NCI-H774 (cell line): ENCODE measurements at regions not wholly inside any gene's neighbourhood (a gene's known extent, or its start where the extent isn't known, plus 50 kb on each side); places are given as distances from the start of the nearest gene placed in this dataset.
A peak's percentile ranks its signal among the peaks of the same experiment; 100 is the strongest.
"Not testable (repeated sequence)": the region's sequence is repeated elsewhere in the genome, so short reads cannot be mapped to it uniquely, and the experiment has no call there.

Experiments used
- DNase-seq: peaks from one replicate; lab custom pipeline; 2025; lab: John Stamatoyannopoulos, UW

DNA sequence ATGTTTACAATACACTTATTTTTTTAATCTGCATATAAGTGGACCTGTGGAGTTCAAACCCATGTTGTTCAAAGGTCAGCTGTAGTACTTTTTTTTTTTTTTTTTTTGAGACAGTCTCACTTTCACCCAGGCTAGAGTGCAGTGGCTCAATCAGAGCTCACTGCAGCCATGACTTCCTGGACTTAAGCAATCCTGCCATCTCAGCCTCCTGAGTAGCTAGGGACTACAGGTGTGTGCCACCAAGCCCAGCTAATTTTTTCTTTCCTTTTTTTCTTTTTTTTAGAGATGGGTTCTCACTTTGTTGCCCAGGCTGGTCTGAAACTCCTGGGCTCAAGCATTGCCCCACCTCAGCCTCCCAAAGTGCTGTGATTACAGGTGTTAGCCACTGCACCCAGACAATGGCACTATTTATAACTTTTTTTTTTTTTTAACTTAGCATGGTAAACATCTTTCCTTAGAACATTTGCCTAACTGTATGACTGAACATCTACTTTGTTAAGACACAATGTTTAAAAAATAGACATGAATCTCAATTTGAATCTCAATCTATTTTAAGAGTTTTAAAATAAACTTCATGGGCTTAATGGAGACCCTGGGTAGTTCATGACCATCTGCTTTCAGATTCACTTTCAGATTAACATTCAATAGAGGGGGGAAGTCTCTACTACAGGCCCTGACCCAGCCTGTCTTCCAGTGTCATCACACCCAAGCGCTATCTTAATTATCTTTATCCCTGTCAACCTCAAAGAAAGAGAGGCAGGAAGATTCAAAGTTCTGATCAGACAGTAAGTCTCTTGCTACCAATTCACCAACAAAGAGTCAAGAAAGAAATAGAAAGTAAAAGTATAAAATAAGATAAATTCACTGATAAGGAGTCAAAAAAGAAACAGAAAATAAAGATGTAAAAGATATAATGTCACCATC, 97.7 kb upstream of the DOCK9 start:
- DNase-seq, result no peak

DNA sequence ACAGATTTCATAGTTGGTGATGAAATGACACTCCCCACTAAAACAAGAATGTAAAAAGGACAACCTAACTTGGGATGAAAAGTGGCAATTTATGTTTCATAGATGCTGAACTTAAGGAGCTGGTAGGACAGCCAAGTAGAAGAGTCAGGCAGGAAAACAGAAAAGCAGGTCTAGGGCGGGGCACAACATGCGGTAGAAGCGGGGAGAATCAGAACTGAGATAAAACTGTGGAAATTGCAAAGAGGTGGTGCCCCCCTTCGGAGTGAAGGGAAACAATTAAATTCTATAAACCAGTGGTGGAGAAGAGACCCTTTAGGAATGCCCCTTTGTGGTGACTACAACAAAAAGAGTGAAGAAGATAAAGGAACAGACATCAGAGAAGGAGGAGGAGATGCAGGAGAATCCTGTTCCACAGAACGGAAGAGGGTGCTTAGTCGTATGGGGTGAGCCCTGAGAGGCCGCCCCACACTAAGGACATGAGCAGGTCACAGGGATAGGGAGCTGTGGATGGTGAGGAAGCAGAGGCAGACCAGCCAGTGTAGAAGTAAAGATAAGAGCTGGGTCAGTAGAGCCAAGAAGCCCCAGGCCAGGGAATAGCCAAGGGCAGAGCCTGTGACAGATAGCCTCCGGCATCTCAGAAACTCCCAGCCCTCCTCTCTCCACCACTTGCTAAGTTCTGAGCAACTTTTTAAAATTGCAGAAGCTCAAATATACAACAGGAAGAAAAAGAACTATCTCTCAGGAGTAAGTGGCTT, 100.3 kb upstream of the DOCK9 start:
- no peak for DNase-seq

DNA sequence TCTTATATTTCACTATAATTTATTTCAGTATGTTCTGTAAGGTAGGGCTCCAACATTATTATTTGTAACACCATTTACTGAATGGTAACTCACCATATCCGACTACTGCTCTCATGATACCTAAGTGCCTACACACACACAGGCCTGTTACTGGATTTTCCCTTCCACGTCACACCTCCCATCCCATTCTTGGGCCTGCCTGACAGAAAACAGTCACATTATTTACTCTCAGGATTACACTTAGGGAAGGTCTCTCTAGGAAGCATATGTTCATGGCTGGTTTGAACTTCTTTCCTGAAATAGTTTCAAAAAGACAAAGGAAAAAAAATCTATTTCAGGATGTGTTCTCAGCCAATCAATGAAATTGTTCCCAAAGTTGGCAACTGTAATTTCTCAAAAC, 102.3 kb upstream of the DOCK9 start:
- no peak for DNase-seq

DNA sequence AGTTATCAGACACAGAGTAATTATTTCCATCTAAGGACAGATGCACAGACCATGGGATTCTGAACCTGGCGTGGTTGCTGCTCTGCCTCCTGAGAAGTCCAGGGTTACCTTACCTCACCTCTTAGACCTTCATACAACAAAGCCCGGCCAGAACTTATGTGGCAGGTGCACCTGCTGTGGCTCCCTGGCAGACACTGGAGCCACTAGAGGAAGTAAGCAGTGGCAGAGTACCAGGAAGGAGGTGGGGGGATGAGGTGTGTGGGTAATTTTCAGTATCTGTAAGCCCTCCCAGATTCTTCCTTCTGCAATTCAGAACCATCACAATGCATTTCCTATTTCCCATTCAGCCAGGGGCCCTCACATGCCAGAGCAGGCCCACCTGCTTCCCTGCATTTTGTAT, 106.1 kb upstream of the DOCK9 start:
- DNase-seq, result no peak

DNA sequence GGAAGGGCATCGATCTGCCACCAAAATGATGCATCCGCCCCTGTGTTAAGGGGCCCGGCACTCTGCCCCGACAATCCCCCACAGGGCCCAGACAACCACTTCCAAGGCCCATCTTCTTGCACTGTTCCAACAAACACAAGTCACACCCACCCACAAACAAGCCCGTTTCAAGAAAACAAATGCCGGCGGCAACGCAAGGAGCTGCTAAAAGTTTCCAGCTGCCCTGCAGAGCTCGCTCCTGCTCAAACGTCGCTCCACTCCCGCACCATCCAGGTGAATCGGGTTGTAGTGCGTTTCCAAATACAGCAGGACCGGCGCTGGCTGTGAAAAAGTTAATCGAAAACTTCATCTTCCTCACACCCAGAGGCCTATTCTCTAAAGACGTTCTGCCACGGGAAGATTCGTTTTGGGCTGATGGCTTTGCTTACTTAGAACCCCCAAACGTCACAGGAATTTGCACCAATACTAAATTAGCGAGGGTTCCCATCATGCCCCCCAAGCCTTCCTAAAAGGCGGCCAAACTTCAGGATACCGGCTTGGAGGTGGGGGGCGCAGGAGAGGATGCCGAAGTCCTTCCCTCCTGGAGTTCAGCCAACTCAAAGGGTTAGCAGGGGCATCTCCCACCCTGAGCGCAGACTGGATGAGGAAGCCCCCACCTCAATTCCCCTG, 107.4 kb upstream of the DOCK9 start:
- DNase-seq, result no peak

DNA sequence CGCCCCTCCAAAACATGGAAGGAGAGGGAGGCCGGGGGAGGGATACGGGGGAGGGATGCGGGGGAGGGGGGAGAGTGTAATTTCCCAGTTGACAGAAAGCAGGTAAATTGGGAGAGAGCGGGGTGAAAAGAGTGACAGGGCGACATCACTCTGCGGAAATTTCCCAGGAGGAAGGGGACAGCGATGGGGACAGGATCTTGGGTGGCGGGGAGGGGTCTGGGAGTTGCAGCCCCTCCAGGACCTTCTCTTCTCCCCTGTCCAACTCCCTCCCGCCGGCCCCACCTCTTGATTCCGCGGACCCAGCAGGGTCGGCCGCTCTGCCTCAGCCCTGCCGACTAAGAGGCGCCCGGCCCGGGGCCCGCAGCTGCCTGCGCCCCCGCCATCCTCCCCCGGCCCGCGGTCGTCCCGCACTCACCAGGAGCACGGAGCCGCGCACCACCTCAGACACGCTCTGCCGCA, 108.0 kb upstream of the DOCK9 start:
- no peak for DNase-seq

DNA sequence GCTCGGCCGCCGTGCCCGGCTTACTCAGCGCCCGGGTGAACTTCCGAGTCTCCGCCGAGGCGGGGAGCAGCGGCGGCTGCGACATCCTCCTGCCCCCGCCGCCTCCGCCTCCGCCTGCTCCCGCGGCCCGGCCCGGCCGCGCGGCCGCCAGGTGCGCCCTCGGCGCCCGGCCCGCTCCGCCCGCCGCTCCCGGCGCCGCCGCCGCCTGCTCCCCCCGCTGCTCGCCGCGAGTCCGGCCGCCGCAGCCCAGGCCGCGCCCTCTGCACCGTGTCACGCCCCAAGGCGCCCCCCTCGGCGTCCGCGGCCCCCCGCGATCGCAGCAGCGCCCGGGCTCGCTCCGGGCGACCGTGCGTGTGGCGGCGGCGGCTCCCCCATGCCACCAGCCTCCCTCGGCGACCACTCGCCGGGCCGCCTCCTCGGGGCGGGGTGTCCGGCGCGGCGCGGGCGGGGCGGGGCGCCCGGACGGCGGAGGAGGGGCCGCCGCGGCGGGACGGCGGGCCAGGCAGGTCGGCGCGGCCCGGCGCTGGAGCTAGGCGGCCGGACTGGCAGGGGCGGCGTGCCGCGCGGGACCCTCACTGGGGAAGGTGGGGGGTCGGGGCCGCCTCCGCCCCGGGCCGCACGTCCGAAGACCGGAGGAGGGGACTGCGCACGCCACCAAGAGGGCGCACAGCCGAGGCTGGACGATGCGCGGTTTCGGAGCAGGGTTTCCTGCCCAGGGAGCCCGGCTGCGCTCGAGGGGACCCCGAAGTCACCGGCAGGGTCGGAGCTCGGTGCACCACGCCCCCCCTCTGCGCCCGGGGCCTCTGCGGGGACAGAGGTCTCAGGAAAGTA, 108.6 kb upstream of the DOCK9 start:
- peak; percentile 34 for DNase-seq

DNA sequence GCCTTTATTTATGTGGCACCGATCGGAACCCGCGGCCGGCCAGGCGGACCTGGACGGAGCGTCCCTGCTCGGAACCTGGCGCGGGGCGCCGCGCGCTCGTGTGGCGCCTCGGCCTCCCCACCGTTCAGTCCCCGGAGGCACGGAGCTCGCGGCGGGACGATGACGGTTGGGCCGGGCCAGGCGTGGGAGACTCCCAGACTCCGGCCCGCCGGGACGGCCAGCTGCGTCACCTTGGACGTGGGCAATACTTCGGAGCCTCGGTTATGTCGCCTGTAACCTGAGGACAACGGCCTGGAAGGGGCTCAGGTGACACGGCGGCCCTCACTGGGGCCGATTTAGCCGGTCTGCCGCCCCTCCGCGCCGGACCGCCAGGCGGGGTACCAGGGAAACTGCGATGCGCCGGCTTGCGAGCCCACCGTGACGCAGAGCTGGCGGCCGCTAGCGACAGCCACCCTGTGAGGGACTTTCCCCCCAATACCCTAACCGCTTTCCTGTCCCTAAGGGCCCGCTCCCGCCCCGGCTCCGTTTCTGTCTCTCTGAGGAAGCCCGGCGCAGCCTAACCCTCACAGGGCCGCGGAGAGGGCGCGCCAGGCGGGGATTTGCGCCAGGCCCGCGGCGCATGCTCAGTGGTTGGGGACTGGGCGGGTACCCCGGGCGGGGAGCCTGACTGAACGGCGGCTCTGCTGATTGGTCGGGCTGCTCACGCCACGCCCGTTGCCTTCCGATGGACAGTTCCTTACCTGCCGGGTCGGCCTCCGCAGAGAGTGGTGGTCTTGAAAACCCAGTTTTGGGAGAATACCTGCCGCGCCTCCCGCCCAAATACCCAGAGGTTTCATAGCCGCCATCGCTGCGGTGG, 109.5 kb upstream of the DOCK9 start:
- peak; percentile 90 for DNase-seq

DNA sequence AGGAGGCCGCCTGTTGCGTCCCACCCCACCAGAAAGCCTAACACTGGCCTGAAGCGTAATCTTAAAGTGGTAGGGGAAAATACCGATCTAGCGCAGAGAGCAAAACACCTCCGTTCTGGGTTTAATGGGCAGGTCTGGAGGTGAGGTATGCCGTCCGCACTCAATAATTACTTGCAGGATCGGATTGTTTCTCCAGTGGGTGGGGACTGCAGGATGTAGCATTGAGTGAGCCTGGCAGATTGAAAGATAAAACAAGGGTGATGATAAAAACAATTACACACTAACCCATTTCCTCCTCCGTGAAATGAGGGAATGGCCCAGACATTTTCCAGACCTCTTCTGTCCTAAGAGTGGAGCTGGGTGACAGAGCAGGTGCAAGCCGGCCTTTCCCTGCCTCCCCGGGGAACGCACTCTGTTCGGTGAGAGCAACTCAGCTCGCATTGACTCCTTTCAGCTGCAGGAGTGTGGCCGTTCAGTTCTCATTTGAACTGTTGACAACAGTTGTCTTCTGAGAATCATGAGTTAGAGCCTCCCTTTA, 110.2 kb upstream of the DOCK9 start:
- no peak for DNase-seq

DNA sequence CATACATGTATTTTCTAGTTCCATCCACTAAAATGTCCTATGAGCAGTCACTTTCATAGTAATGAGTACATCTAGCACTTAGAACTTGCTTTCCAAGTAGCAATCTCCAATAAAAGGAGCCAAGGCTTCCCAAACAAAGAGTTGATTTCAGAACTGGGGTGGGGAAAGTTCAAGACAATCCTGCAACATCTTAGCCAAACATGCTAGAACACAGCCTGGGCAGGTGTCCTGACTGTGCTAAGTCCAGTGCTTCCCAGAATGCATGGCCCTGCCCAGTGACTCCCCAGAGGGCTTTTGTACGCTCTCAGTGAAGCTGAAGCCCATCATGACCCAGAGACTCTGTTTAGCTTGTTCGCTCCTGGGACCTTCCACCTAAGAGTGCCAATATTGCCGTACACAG, 106.7 kb upstream of the UBAC2 start:
- no peak for DNase-seq

DNA sequence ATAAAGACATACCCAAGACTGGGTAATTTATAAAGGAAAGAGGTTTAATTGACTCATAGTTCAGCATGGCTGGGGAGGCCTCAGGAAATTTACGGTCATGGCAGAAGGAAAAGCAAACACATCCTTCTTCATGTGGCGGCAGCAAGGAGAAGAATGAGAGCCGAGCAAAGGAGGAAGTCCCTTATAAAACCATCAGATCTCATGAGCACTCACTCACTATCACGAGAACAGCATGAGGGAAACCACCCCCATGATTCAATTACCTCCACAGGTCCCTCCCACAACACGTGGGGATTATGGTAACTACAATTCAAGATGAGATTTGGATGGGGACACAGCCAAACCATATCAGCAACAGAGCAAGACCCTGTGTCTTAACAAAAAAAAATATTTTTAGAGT, 98.8 kb upstream of the UBAC2 start:
- DNase-seq, result not testable (repeated sequence)

DNA sequence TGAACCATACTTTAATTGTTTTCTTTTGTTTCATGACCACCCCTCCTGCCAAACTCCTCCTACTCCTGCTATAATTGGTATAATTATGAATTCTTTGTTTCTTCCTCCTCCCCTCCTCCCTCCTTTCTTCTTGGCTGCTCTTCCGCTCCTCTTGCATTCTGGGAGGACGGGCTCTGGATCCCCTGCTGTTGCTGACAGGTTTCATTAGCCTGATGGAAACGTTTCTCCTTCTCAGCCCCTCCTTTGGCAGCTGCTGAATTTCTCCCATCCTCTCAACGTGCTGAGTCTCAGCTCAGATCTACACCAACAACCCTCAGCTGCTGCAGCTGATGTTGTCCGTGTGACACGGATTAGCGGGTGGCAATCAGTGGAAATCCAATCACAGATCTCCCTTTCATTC, 97.1 kb upstream of the UBAC2 start:
- no peak for DNase-seq

DNA sequence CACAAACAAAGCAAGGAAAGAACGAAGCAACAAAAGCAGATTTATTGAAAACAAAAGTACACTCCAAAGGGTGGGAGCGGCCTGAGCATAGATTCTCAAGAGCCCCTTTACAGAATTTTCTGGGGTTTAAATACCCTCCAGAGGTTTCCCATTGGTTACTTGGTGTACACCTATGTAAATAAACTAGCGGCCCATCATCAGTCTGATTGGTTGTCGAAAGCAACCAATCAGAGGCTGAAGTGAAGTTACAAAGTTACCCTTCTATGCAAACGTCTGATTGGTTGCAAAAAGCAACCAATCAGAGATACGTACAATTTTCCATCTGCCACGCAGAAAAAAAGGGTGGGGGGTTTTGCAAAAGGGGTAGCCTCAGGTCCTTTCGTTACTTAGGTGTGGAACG, 96.3 kb upstream of the UBAC2 start:
- no peak for DNase-seq

DNA sequence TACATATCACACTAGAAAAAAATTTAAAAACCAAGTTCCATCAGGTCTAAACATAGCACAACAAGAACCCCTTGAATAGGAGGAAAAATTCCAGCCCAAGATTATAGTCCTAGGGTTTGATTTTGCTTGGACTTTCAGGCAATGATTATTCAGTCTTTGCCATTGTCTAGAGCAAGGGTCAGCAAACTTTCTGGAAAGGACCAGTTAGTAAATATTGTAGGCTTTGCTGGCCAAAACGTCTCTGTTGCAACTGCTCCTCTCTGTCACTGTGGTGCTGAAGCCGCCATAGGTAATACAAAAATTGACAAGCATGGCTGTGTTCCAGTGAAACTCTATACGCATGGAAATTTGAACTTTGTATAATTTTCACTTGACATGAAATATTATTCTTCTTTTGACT, 95.5 kb upstream of the UBAC2 start:
- no peak for DNase-seq

DNA sequence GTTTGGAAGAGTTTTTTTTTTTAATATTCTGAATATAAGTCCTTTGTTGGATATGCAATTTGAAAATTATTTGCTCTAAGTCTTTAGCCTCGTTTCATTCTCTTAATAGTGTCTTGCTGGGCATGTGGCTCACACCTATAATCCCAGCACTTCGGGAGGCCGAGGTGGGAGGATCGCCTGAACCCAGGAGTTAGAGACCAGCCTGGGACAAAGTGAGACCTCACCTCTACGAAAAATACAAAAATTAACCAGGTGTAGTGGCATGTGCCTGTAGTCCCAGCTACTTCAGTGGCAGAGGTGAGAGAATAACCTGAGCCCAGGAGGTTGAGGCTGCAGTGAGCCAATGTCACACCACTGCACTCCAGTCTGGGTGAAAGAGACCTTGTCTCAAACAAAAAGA, 87.3 kb upstream of the UBAC2 start:
- no peak for DNase-seq

DNA sequence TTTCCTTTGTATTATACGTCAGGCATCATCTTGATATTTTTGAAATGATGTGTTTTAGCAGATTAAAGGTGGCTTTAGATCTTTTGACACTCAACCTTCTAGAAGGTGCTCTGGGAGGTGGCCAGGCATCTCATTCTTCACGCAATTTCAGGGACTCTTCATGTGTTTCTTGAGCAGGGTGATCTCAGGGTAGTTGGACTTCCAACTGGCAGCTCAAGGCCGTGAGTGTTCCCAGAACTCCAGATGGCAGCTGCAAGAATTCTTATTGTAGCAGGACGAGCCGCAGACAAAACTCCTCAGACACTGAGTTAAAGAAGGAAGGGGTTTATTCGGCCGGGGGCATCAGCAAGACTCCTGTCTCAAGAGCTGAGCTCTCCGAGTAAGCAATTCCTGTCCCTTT, 82.5 kb upstream of the UBAC2 start:
- no peak for DNase-seq

DNA sequence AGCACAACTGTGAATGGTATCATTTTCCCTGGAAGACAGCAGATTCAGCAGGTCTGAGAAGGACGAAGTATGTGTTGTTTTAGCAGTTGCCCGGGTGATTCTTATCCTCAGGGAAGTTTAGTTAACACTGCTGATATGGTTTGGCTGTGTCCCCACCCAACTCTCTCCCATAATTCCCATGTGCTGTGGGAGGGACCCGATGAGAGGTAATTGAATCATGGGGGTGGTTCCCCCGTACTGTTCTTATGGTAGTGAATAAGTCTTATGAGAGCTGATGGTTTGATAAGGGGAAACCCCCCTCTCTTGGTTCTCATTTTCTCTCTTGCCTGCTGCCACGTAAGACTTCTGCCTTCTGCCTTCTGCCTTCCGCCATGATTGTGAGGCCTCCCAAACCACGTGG, 81.0 kb upstream of the UBAC2 start:
- no peak for DNase-seq

DNA sequence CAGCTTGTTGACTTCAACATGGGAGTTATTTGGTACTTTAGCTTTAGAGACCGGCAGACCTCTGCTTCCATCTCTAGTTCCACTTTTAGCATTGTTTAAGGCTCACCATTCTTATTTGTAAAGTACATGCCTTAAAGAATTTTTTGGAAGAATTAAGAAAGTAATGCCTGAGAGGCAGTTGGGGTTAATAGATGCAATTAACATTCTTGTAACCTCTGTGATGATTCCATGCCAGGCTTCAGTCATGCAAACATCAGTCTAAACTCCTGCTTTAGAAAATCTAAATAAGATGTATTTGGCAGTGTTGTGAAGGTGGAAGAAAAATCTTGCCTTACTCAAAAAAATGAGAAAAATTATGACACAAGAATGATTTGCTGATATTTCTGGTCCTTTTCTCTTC, 79.9 kb upstream of the UBAC2 start:
- DNase-seq, result no peak

DNA sequence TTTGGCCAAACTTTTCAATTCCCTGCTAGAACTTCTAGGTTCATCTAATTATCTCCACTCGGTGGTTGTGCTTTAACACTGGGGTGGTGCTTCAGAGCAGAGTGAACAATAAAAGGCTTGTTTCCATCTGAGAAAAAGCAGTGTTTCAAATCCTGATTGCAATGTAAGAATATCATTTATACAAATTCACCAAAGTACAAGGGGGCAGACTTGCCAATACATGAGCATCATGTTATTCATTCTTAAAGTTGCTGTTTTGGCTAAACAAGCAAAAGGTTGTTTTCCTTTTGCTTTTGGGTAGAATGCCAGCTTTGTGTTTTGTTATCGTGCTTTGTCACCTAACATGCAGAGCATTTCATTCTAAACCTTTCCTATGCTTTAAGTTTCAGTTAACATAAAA, 78.5 kb upstream of the UBAC2 start:
- DNase-seq, result no peak
